PFSK-1 (cell line): ENCODE measurements at regions not wholly inside any gene's neighbourhood (a gene's known extent, or its start where the extent isn't known, plus 50 kb on each side); places are given as distances from the start of the nearest gene placed in this dataset.

Experiments used
- SIN3A ChIP-seq: IDR thresholded peaks from 2 replicates; pipeline ENCODE4 v1.6.1; 2012; ENCODE audit warnings: mild to moderate bottlenecking, low read length, moderate library complexity, borderline replicate concordance; ENCODE audit not compliant: insufficient read depth
- TAF1 ChIP-seq: IDR thresholded peaks from 2 replicates; pipeline ENCODE4 v1.6.1; 2012; ENCODE audit warnings: low read length, control low read depth, borderline replicate concordance; ENCODE audit not compliant: insufficient read depth
- TF ChIP-seq, protein P1 (sequence below), 2 experiments: IDR thresholded peaks; 2 replicates each; pipeline versions ENCODE4 v1.6.1 to v1.8.0; 2011 to 2012; ENCODE audit warnings: low read depth in 2 of 2, low read length in 2 of 2, control low read depth in 1 of 2, inconsistent platforms in 1 of 2, mild to moderate bottlenecking in 1 of 2, moderate library complexity in 1 of 2; ENCODE audit not compliant: insufficient read depth in 1 of 2

DNA sequence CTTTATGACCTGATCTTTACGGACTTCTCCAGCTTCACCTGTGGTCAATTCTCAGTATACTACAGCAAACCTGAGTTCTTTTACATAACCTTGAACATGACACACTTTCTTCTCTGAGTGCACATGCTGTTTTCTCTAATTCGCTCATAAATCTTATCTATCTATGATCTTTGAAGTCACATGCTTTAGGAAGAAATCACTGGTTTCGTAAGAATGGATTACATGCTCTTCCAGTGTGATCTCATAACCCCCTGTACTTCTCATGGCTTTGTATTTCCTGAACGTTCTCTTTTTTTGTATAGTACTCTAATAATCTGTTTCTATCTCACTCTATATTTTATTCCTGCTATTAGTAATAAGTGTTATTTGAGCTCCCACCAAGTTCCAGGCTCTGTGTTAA is 1165.2 kb downstream of the TBL1XR1 start:
- TF ChIP-seq SIN3A (no peak), TAF1 (no peak)
- TF ChIP-seq, protein P1, sequence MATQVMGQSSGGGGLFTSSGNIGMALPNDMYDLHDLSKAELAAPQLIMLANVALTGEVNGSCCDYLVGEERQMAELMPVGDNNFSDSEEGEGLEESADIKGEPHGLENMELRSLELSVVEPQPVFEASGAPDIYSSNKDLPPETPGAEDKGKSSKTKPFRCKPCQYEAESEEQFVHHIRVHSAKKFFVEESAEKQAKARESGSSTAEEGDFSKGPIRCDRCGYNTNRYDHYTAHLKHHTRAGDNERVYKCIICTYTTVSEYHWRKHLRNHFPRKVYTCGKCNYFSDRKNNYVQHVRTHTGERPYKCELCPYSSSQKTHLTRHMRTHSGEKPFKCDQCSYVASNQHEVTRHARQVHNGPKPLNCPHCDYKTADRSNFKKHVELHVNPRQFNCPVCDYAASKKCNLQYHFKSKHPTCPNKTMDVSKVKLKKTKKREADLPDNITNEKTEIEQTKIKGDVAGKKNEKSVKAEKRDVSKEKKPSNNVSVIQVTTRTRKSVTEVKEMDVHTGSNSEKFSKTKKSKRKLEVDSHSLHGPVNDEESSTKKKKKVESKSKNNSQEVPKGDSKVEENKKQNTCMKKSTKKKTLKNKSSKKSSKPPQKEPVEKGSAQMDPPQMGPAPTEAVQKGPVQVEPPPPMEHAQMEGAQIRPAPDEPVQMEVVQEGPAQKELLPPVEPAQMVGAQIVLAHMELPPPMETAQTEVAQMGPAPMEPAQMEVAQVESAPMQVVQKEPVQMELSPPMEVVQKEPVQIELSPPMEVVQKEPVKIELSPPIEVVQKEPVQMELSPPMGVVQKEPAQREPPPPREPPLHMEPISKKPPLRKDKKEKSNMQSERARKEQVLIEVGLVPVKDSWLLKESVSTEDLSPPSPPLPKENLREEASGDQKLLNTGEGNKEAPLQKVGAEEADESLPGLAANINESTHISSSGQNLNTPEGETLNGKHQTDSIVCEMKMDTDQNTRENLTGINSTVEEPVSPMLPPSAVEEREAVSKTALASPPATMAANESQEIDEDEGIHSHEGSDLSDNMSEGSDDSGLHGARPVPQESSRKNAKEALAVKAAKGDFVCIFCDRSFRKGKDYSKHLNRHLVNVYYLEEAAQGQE (IDR thresholded peaks at IDR 0.05; ENCODE audit: insufficient read depth in 1 of 2, low read depth in 2 of 2, low read length in 2 of 2), result no peak
